OCI-LY1 (cell line): ENCODE measurements at regions not wholly inside any gene's neighbourhood (a gene's known extent, or its start where the extent isn't known, plus 50 kb on each side); places are given as distances from the start of the nearest gene placed in this dataset.

Experiments
- H2AFZ ChIP-seq: fragments of 200-600 bp; sonication (generic), shearing (Covaris generic); 2 replicates; pipeline ENCODE4 v1.6.0; 2014; ENCODE audit warnings: antibody characterized with exemption, mild to moderate bottlenecking, low read length
- H3F3A ChIP-seq: fragments of 200-600 bp; sonication (generic), shearing (Covaris generic); 2 replicates; pipeline ENCODE4 v1.6.0; 2014; ENCODE audit warnings: mild to moderate bottlenecking, antibody characterized with exemption, low read length, moderate library complexity; ENCODE audit not compliant: insufficient read depth
- H3K27ac ChIP-seq: fragments of 200-600 bp; sonication (generic); 2 replicates; pipeline ENCODE4 v1.5.1; 2014; ENCODE audit warnings: low read length, mixed run types, mild to moderate bottlenecking, low read depth; ENCODE audit not compliant: poor library complexity, severe bottlenecking
- H3K27me3 ChIP-seq: fragments of 200-600 bp; sonication (generic); 2 replicates; pipeline ENCODE4 v1.6.0; 2014; ENCODE audit warnings: antibody characterized with exemption, mild to moderate bottlenecking, low read length, moderate library complexity; ENCODE audit not compliant: insufficient read depth
- H3K36me3 ChIP-seq: fragments of 200-600 bp; sonication (generic); 2 replicates; pipeline ENCODE4 v1.6.1; 2014; ENCODE audit warnings: mild to moderate bottlenecking, antibody characterized with exemption, low read length, moderate library complexity, mixed read lengths; ENCODE audit not compliant: insufficient read depth
- H3K4me1 ChIP-seq: fragments of 200-600 bp; sonication (generic); 2 replicates; pipeline ENCODE4 v1.5.1; 2014; ENCODE audit warnings: mild to moderate bottlenecking, low read length, moderate library complexity; ENCODE audit not compliant: insufficient read depth, severe bottlenecking
- H3K4me2 ChIP-seq: fragments of 200-600 bp; sonication (generic), shearing (Covaris generic); 2 replicates; pipeline ENCODE4 v1.6.1; 2014; ENCODE audit warnings: low read length
- H3K4me3 ChIP-seq: fragments of 200-600 bp; sonication (generic); 2 replicates; pipeline ENCODE4 v1.5.1; 2014; ENCODE audit warnings: low read length, low read depth, mild to moderate bottlenecking, mixed read lengths; ENCODE audit not compliant: poor library complexity, severe bottlenecking
- H3K79me2 ChIP-seq: fragments of 200-600 bp; shearing (Covaris generic); 2 replicates; pipeline ENCODE4 v1.6.1; 2016; ENCODE audit warnings: mixed run types, low read length, mixed read lengths; ENCODE audit not compliant: insufficient read depth
- H3K9ac ChIP-seq: fragments of 200-600 bp; sonication (generic), shearing (Covaris generic); 2 replicates; pipeline ENCODE4 v1.6.1; 2014; ENCODE audit warnings: mild to moderate bottlenecking, low read length, mixed read lengths
- H3K9me2 ChIP-seq: fragments of 200-600 bp; sonication (generic), shearing (Covaris generic); 2 replicates; pipeline ENCODE4 v1.6.1; 2014; ENCODE audit warnings: low read depth, mild to moderate bottlenecking, low read length, mixed read lengths
- H3K9me3 ChIP-seq: fragments of 200-600 bp; shearing (Covaris generic); 2 replicates; pipeline ENCODE4 v1.6.1; 2014; ENCODE audit warnings: low read length, mixed read lengths
- H4K20me1 ChIP-seq: fragments of 200-600 bp; sonication (generic), shearing (Covaris generic); 2 replicates; pipeline ENCODE4 v1.6.0; 2016; ENCODE audit warnings: mild to moderate bottlenecking, low read length; ENCODE audit not compliant: insufficient read depth
- CTCF ChIP-seq: fragments of 200-600 bp; sonication (generic), shearing (Covaris generic); IDR thresholded peaks from 2 replicates; pipeline ENCODE4 v1.5.1; 2017; ENCODE audit warnings: mild to moderate bottlenecking, antibody characterized with exemption, low read length, moderate library complexity, mixed read lengths
- EZH2 ChIP-seq: fragments of 200-600 bp; sonication (generic), shearing (Covaris generic); IDR thresholded peaks from 2 replicates; pipeline ENCODE4 v1.8.0; 2017; ENCODE audit warnings: borderline replicate concordance, mixed run types, mild to moderate bottlenecking, antibody characterized with exemption, low read length, moderate library complexity, mixed read lengths

GRCh38 chr3:89571298-89571697 is 463.9 kb downstream of the EPHA3 start:
- Histone ChIP-seq H3F3A (no peaks in the 10 kb centered on the region), H3K36me3 (no peaks in the 10 kb centered on the region), H3K4me3 (no peak overlapping the region), H3K4me2 (no peak overlapping the region), H2AFZ (no peak overlapping the region), H3K4me1 (no peaks in the 10 kb centered on the region), H3K79me2 (no peaks in the 10 kb centered on the region), H3K9me3 (no peaks in the 10 kb centered on the region), H3K9ac (no peak overlapping the region), H3K27ac (no peak overlapping the region), H3K9me2 (no peaks in the 10 kb centered on the region), H4K20me1 (no peaks in the 10 kb centered on the region), H3K27me3 (no peaks in the 10 kb centered on the region)
- TF ChIP-seq EZH2 (no peak), CTCF (no peak)

GRCh38 chr3:89571707-89572106 is 464.3 kb downstream of the EPHA3 start:
- no peaks in the 10 kb centered on the region for H3K36me3 ChIP-seq
- H3K79me2 ChIP-seq: no peaks in the 10 kb centered on the region
- H3K4me1 ChIP-seq: no peaks in the 10 kb centered on the region
- TF ChIP-seq EZH2 (no peak), CTCF (no peak)
- no peaks in the 10 kb centered on the region for H3K9me2 ChIP-seq
- no peaks in the 10 kb centered on the region for H3K9me3 ChIP-seq
- H3K27ac ChIP-seq: no peak overlapping the region
- H3K4me3 ChIP-seq: no peak overlapping the region
- H3K9ac ChIP-seq: no peak overlapping the region
- no peaks in the 10 kb centered on the region for H4K20me1 ChIP-seq
- no peak overlapping the region for H3K4me2 ChIP-seq
- H2AFZ ChIP-seq: no peak overlapping the region
- H3F3A ChIP-seq: no peaks in the 10 kb centered on the region
- H3K27me3 ChIP-seq: no peaks in the 10 kb centered on the region

GRCh38 chr3:89572261-89572660 is 464.8 kb downstream of the EPHA3 start:
- no peaks in the 10 kb centered on the region for H3K36me3 ChIP-seq
- no peaks in the 10 kb centered on the region for H3K4me1 ChIP-seq
- H3K9ac ChIP-seq: no peak overlapping the region
- H3K4me3 ChIP-seq: no peak overlapping the region
- TF ChIP-seq CTCF (no peak), EZH2 (no peak)
- H4K20me1 ChIP-seq: no peaks in the 10 kb centered on the region
- H3K4me2 ChIP-seq: no peak overlapping the region
- H3K27ac ChIP-seq: no peak overlapping the region
- no peaks in the 10 kb centered on the region for H3F3A ChIP-seq
- no peaks in the 10 kb centered on the region for H3K79me2 ChIP-seq
- H3K27me3 ChIP-seq: no peaks in the 10 kb centered on the region
- no peaks in the 10 kb centered on the region for H3K9me2 ChIP-seq
- no peaks in the 10 kb centered on the region for H3K9me3 ChIP-seq
- H2AFZ ChIP-seq: no peak overlapping the region
